H1 (cell line): ENCODE measurements at regions not wholly inside any gene's neighbourhood (a gene's known extent, or its start where the extent isn't known, plus 50 kb on each side); places are given as distances from the start of the nearest gene placed in this dataset.

Source experiments
- CTCF ChIA-PET: fragments of 300-600 bp; sonication (Branson Sonifier 250); formaldehyde crosslinking; loops from one replicate; lab custom pipeline; 2021; ENCODE audit not compliant: partially characterized antibody; lab: Charles Lee
- POLR2A ChIA-PET: fragments of 300-600 bp; sonication (Branson Sonifier 250); formaldehyde crosslinking; loops from one replicate; lab custom pipeline; 2021; ENCODE audit warnings: inconsistent platforms; ENCODE audit not compliant: partially characterized antibody; lab: Charles Lee
- DNase-seq, 2 experiments: peaks; one replicate each; pipeline versions ENCODE4 v3.0.0 to v3.0.0-alpha.2; 2010 to 2022; ENCODE audit warnings: low spot score in 2 of 2, low read depth in 1 of 2, mixed read lengths in 1 of 2
- FAIRE-seq: peaks from 2 replicates; lab custom pipeline; 2011; peaks lifted over from hg19 to GRCh38; lab: Jason Lieb, UNC
- H2AFZ ChIP-seq: 2 replicates; pipeline ENCODE4 v1.8.1; 2012; ENCODE audit warnings: low read length, inconsistent platforms
- H2AK5ac ChIP-seq: 2 replicates; pipeline ENCODE4 v1.6.1; 2013; ENCODE audit warnings: low read depth, low read length
- H2BK120ac ChIP-seq: replicated peaks from 2 replicates; pipeline ENCODE3; 2013; ENCODE audit warnings: low read depth, low read length, inconsistent platforms
- H2BK12ac ChIP-seq: 2 replicates; pipeline ENCODE4 v1.6.1; 2013; ENCODE audit warnings: low read depth, low read length
- H2BK15ac ChIP-seq: 2 replicates; pipeline ENCODE4 v1.6.1; 2013; ENCODE audit warnings: low read length
- H2BK20ac ChIP-seq: 2 replicates; pipeline ENCODE4 v1.6.1; 2013; ENCODE audit warnings: low read length
- H2BK5ac ChIP-seq: 2 replicates; pipeline ENCODE4 v1.6.1; 2013; ENCODE audit warnings: low read depth, low read length
- H3K14ac ChIP-seq: 2 replicates; pipeline ENCODE4 v1.6.1; 2013; ENCODE audit warnings: inconsistent platforms; ENCODE audit not compliant: insufficient read length
- H3K18ac ChIP-seq: 2 replicates; pipeline ENCODE4 v1.6.1; 2013; ENCODE audit warnings: low read length; ENCODE audit errors: extremely low read depth
- H3K23ac ChIP-seq: 2 replicates; pipeline ENCODE4 v1.6.1; 2013; ENCODE audit warnings: inconsistent platforms; ENCODE audit not compliant: insufficient read length
- H3K23me2 ChIP-seq: 2 replicates; pipeline ENCODE4 v1.6.1; 2013; ENCODE audit warnings: low read depth, low read length
- H3K27ac ChIP-seq: 2 replicates; pipeline ENCODE4 v1.6.1; 2011; ENCODE audit warnings: low read depth, low read length, inconsistent platforms
- H3K27me3 ChIP-seq, 4 experiments: replicated peaks in 1 of 4; 1 replicate in 1 of 4; 2 replicates in 3 of 4; pipeline versions ENCODE4 v1.6.1 to v1.8.1; 2011 to 2013; ENCODE audit warnings: low read length in 3 of 4, mild to moderate bottlenecking in 3 of 4, inconsistent platforms in 2 of 4, mixed read lengths in 2 of 4, moderate library complexity in 1 of 4; ENCODE audit not compliant: control insufficient read depth in 3 of 4, insufficient read depth in 3 of 4; ENCODE audit errors: extremely low read depth in 1 of 4
- H3K36me3 ChIP-seq, 4 experiments: 2 replicates each; pipeline versions ENCODE4 v1.6.1 to v1.8.1; 2011 to 2013; ENCODE audit warnings: mild to moderate bottlenecking in 4 of 4, low read length in 3 of 4, moderate library complexity in 2 of 4, control low read depth in 1 of 4, inconsistent platforms in 1 of 4; ENCODE audit not compliant: insufficient read depth in 4 of 4, control insufficient read depth in 2 of 4
- H3K4ac ChIP-seq: replicated peaks from 2 replicates; pipeline ENCODE3; 2013; ENCODE audit warnings: low read length, low read depth, mixed read lengths, inconsistent platforms; ENCODE audit not compliant: insufficient read length
- H3K4me1 ChIP-seq, 4 experiments: replicated peaks in 1 of 4; 1 replicate in 1 of 4; 2 replicates in 3 of 4; pipeline versions ENCODE4 v1.6.1 to v1.8.1; 2011 to 2013; ENCODE audit warnings: low read length in 3 of 4, inconsistent platforms in 2 of 4, mixed read lengths in 1 of 4; ENCODE audit not compliant: insufficient read depth in 4 of 4, control insufficient read depth in 3 of 4
- H3K4me2 ChIP-seq, 2 experiments: 2 replicates each; pipeline versions ENCODE4 v1.6.1 to v1.8.1; 2011 to 2013; ENCODE audit warnings: low read depth in 2 of 2, low read length in 2 of 2, control low read depth in 1 of 2, inconsistent platforms in 1 of 2, mild to moderate bottlenecking in 1 of 2; ENCODE audit not compliant: insufficient read depth in 1 of 2
- H3K4me3 ChIP-seq, 4 experiments: fragments of 200-600, 300-600 bp in 1 of 4; sonication (generic), shearing (Covaris generic), sonication (Bioruptor Twin) in 1 of 4; 2 replicates each; pipeline versions ENCODE4 v1.5.1 to v1.8.1; 2011 to 2016; ENCODE audit warnings: low read length in 4 of 4, low read depth in 3 of 4, control low read depth in 2 of 4, inconsistent platforms in 2 of 4, mild to moderate bottlenecking in 2 of 4, mixed read lengths in 1 of 4, moderate library complexity in 1 of 4; ENCODE audit not compliant: insufficient read depth in 2 of 4; ENCODE audit errors: extremely low read depth in 1 of 4
- H3K56ac ChIP-seq: replicated peaks from 2 replicates; pipeline ENCODE3; 2013; ENCODE audit warnings: low read depth, mild to moderate bottlenecking, mixed read lengths, low read length, inconsistent platforms; ENCODE audit not compliant: insufficient read length
- H3K79me1 ChIP-seq: 2 replicates; pipeline ENCODE4 v1.6.1; 2013; ENCODE audit warnings: low read depth, low read length, control low read depth
- H3K79me2 ChIP-seq, 2 experiments: 2 replicates each; pipeline versions ENCODE4 v1.6.1 to v1.8.1; 2012 to 2013; ENCODE audit warnings: low read length in 2 of 2, mild to moderate bottlenecking in 2 of 2, inconsistent platforms in 1 of 2; ENCODE audit not compliant: insufficient read depth in 2 of 2, control insufficient read depth in 1 of 2
- H3K9ac ChIP-seq, 4 experiments: replicated peaks in 1 of 4; 1 replicate in 1 of 4; 2 replicates in 3 of 4; pipeline versions ENCODE4 v1.6.1 to v1.8.1; 2011 to 2013; ENCODE audit warnings: low read depth in 3 of 4, low read length in 3 of 4, control low read depth in 2 of 4, mild to moderate bottlenecking in 2 of 4, moderate library complexity in 2 of 4, inconsistent platforms in 1 of 4; ENCODE audit errors: extremely low read depth in 1 of 4
- H3K9me3 ChIP-seq, 2 experiments: 2 replicates each; pipeline versions ENCODE4 v1.6.1 to v1.8.1; 2012 to 2013; ENCODE audit warnings: mild to moderate bottlenecking in 2 of 2, moderate library complexity in 2 of 2, control low read depth in 1 of 2, inconsistent platforms in 1 of 2, low read depth in 1 of 2, low read length in 1 of 2, mixed read lengths in 1 of 2; ENCODE audit not compliant: insufficient read depth in 2 of 2
- H4K20me1 ChIP-seq, 2 experiments: replicated peaks in 1 of 2; 2 replicates each; pipeline versions ENCODE3 to v1.8.1; 2011 to 2013; ENCODE audit warnings: inconsistent platforms in 2 of 2, low read length in 2 of 2, mild to moderate bottlenecking in 1 of 2; ENCODE audit not compliant: insufficient read depth in 2 of 2, control insufficient read depth in 1 of 2
- H4K5ac ChIP-seq: 2 replicates; pipeline ENCODE4 v1.6.1; 2013; ENCODE audit warnings: low read length, low read depth, mixed read lengths, inconsistent platforms; ENCODE audit not compliant: insufficient read length
- H4K8ac ChIP-seq: 2 replicates; pipeline ENCODE4 v1.8.0; 2013; ENCODE audit warnings: mild to moderate bottlenecking, moderate library complexity, low read length, inconsistent platforms; ENCODE audit not compliant: insufficient read depth; ENCODE audit errors: extremely low read depth
- H4K91ac ChIP-seq: replicated peaks from 2 replicates; pipeline ENCODE3; 2013; ENCODE audit warnings: low read length, mixed read lengths, inconsistent platforms; ENCODE audit not compliant: insufficient read length
- ATF2 ChIP-seq: IDR thresholded peaks from 2 replicates; pipeline ENCODE4 v1.6.1; 2012; ENCODE audit warnings: low read length, inconsistent platforms
- BRCA1 ChIP-seq: IDR thresholded peaks from 2 replicates; pipeline ENCODE4 v1.6.1; 2012; ENCODE audit warnings: low read depth, low read length, improper control_type of control experiment
- CHD2 ChIP-seq: IDR thresholded peaks from 2 replicates; pipeline ENCODE4 v1.6.1; 2012; ENCODE audit warnings: low read length, improper control_type of control experiment
- CREB1 ChIP-seq: IDR thresholded peaks from 2 replicates; pipeline ENCODE4 v1.6.1; 2012; ENCODE audit warnings: inconsistent platforms
- NRF1 ChIP-seq: IDR thresholded peaks from 2 replicates; pipeline ENCODE4 v1.6.1; 2011; ENCODE audit warnings: mild to moderate bottlenecking, low read depth, low read length, improper control_type of control experiment
- SIN3A ChIP-seq, 2 experiments: IDR thresholded peaks in 1 of 2; conservative IDR thresholded peaks in 1 of 2; 2 replicates each; pipeline ENCODE4 v1.6.1; 2011 to 2012; ENCODE audit warnings: low read length in 2 of 2, improper control_type of control experiment in 1 of 2, low read depth in 1 of 2, mild to moderate bottlenecking in 1 of 2
- SP1 ChIP-seq: IDR thresholded peaks from 2 replicates; pipeline ENCODE4 v1.6.1; 2011; ENCODE audit warnings: low read depth, low read length
- WGBS, 2 experiments: shearing (Covaris generic) in 1 of 2; methylation state at CpG; one replicate each; pipeline versions ENCODE4 v1.1.6 to v1.1.7; 2013 to 2015; ENCODE audit warnings: low lambda C conversion rate in 2 of 2, mixed read lengths in 2 of 2, inconsistent platforms in 1 of 2, low coverage in 1 of 2, missing lambda C conversion rate in 1 of 2; ENCODE audit not compliant: insufficient replicate concordance in 2 of 2, insufficient coverage in 1 of 2, insufficient read length in 1 of 2; ENCODE audit errors: extremely low coverage in 1 of 2, missing lambda C conversion rate in 1 of 2; 5-methylcytosine and 5-hydroxymethylcytosine counted together
- TF ChIP-seq, protein P1 (sequence below): IDR thresholded peaks from 2 replicates; pipeline ENCODE4 v1.6.1; 2011; ENCODE audit warnings: low read length, improper control_type of control experiment

DNA sequence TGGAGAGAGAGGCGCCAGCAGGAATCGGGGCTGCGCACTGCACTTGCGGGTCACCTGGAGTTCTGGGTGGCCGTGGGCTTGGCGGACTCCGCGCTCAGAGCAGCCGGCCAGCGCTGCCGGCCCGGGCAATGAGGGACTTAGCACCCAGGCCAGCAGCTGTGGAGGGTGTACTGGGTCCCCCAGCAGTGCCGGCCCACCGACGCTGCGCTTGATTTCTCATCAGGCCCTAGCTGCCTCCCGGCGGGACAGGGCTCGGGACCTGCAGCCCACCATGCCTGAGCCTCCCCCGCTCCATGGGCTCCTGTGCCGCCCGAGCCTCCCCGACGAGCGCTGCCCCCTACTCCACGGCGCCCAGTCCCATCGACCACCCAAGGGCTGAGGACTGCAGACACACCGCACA, 325.6 kb downstream of the ACTL7B start:
- H4K91ac ChIP-seq, result no peak overlapping the region
- ChIA-PET POLR2A (no interaction called here), CTCF (interaction anchor here (1.0 to 1.3 kb wide), 2 partner anchors 13 to 17 kb away, joined by 4 read pairs; no protein-coding TSS in a partner anchor)
- H3K36me3 ChIP-seq, result no peaks in the 10 kb centered on the region
- no peak overlapping the region for H2AK5ac ChIP-seq
- no peaks in the 10 kb centered on the region for H3K27me3 ChIP-seq
- H3K9me3 ChIP-seq, result peaks cover 0 to 7% of the 10 kb centered on the region in 2 experiments; a peak in 1 of 4 replicates
- H2AFZ ChIP-seq, result no peak overlapping the region
- H3K4ac ChIP-seq, result no peak overlapping the region
- H2BK15ac ChIP-seq, result no peak overlapping the region
- no peaks in the 10 kb centered on the region for H3K4me1 ChIP-seq
- no peaks in the 10 kb centered on the region for H4K20me1 ChIP-seq
- H3K18ac ChIP-seq, result no peak overlapping the region
- H2BK20ac ChIP-seq, result no peak overlapping the region
- no peak overlapping the region for H3K14ac ChIP-seq
- FAIRE-seq (no peak), DNase-seq (no peak)
- H4K8ac ChIP-seq, result no peak overlapping the region; the same call in 1 of the 2 replicates
- H2BK12ac ChIP-seq, result no peak overlapping the region
- H3K79me1 ChIP-seq, result no peaks in the 10 kb centered on the region
- no peak overlapping the region for H2BK120ac ChIP-seq
- no peak overlapping the region for H3K27ac ChIP-seq
- no peak overlapping the region for H2BK5ac ChIP-seq
- no peak overlapping the region for H3K23ac ChIP-seq
- 100% methylated on average over 3 of the region's 29 CpGs; no CpG with 5 or more reads in 1 of the 2 experiments for WGBS, 2 experiments
- no peak overlapping the region for H3K4me3 ChIP-seq
- H3K56ac ChIP-seq, result no peak overlapping the region
- TF ChIP-seq, protein P1, sequence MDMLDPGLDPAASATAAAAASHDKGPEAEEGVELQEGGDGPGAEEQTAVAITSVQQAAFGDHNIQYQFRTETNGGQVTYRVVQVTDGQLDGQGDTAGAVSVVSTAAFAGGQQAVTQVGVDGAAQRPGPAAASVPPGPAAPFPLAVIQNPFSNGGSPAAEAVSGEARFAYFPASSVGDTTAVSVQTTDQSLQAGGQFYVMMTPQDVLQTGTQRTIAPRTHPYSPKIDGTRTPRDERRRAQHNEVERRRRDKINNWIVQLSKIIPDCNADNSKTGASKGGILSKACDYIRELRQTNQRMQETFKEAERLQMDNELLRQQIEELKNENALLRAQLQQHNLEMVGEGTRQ, result no peak
- TF ChIP-seq SP1, result no peak
- no peak for TF ChIP-seq NRF1
- no peak for TF ChIP-seq BRCA1
- no peak for TF ChIP-seq CREB1
- no peak for TF ChIP-seq CHD2
- no peak for TF ChIP-seq ATF2
- no peak for TF ChIP-seq SIN3A (conservative IDR thresholded peaks at IDR 0.05 in 1 of 2, IDR thresholded peaks at IDR 0.05 in 1 of 2; ENCODE audit: low read depth in 1 of 2, low read length in 2 of 2)
- no peaks in the 10 kb centered on the region for H3K23me2 ChIP-seq
- no peak overlapping the region for H3K9ac ChIP-seq
- H3K79me2 ChIP-seq, result no peaks in the 10 kb centered on the region
- no peak overlapping the region for H3K4me2 ChIP-seq
- H4K5ac ChIP-seq, result no peak overlapping the region
